K562 (cell line): ENCODE measurements at regions not wholly inside any gene's neighbourhood (a gene's known extent, or its start where the extent isn't known, plus 50 kb on each side); places are given as distances from the start of the nearest gene placed in this dataset.

ENCODE experiments used
- ATAC-seq: fragments of 200-7000 bp; cut with Tn5 transposase; 3 replicates; pipeline ENCODE4 v1.9.1; 2020; ENCODE audit warnings: moderate library complexity
- BruUV-seq: library from RNA; stranded (reverse); fragments of 400-500 nt; replicated peaks from 2 replicates; lab custom pipeline; 2021; lab: Mats Ljungman, UMichigan
- CTCF ChIA-PET: fragments of 300-600 bp; formaldehyde crosslinking; extraction: SDS; loops from one replicate; lab custom pipeline; 2021; ENCODE audit warnings: low intra/inter-chr PET ratio; lab: Yijun Ruan, JAX
- POLR2A ChIA-PET: fragments of 300-600, 350-650 bp; sonication (Branson Sonifier 250); formaldehyde crosslinking; extraction: SDS; loops from one replicate; lab custom pipeline; 2021; ENCODE audit warnings: antibody characterized with exemption, inconsistent platforms; lab: Yijun Ruan, JAX
- DNase-seq, 4 experiments: peaks; one replicate each; pipeline versions ENCODE4 v3.0.0 to v3.0.0-alpha.2; 2011 to 2018; ENCODE audit warnings: low spot score in 3 of 4, mixed read lengths in 3 of 4; ENCODE audit errors: extremely low read depth in 1 of 4
- FAIRE-seq: peaks from 2 replicates; lab custom pipeline; 2011; peaks lifted over from hg19 to GRCh38; lab: Jason Lieb, UNC
- H2AFZ ChIP-seq: 2 replicates; pipeline ENCODE4 v1.6.0; 2011; ENCODE audit warnings: low read depth, low read length, control low read depth, inconsistent platforms
- H3K27ac ChIP-seq: fragments of 200-600 bp; 3 replicates; pipeline ENCODE4 v1.8.0; 2011; ENCODE audit warnings: low read depth, mild to moderate bottlenecking, control low read depth, inconsistent platforms, low read length, moderate library complexity, mixed read lengths; ENCODE audit errors: extremely low read depth
- H3K27me3 ChIP-seq, 2 experiments: fragments of 300-600 bp in 1 of 2; 2 replicates in 1 of 2; 3 replicates in 1 of 2; pipeline versions ENCODE4 v1.6.0 to v1.8.0; 2011; ENCODE audit warnings: inconsistent platforms in 2 of 2, low read length in 2 of 2, mild to moderate bottlenecking in 1 of 2, mixed read lengths in 1 of 2, moderate library complexity in 1 of 2; ENCODE audit not compliant: control insufficient read depth in 2 of 2, insufficient read depth in 2 of 2
- H3K36me3 ChIP-seq: fragments of 300-600 bp; 3 replicates; pipeline ENCODE4 v1.8.0; 2011; ENCODE audit warnings: mild to moderate bottlenecking, low read length, inconsistent platforms; ENCODE audit not compliant: control insufficient read depth, insufficient read depth
- H3K4me1 ChIP-seq, 2 experiments: fragments of 200-600 bp in 1 of 2; replicated peaks in 1 of 2; 2 replicates in 1 of 2; 3 replicates in 1 of 2; pipeline versions ENCODE4 v1.5.1 to v1.8.0; 2011; ENCODE audit warnings: inconsistent platforms in 2 of 2, low read length in 2 of 2, mild to moderate bottlenecking in 1 of 2, mixed read lengths in 1 of 2, moderate library complexity in 1 of 2; ENCODE audit not compliant: control insufficient read depth in 2 of 2, insufficient read depth in 2 of 2
- H3K4me2 ChIP-seq: 2 replicates; pipeline ENCODE4 v1.6.1; 2011; ENCODE audit warnings: low read length, control low read depth, inconsistent platforms, mixed read lengths; ENCODE audit not compliant: insufficient read depth
- H3K4me3 ChIP-seq: fragments of 200-600 bp; sonication (generic), shearing (Covaris generic); 2 replicates; pipeline ENCODE4 v1.5.1; 2016; ENCODE audit warnings: control low read depth, inconsistent platforms
- H3K79me2 ChIP-seq: fragments of 200-600 bp; 3 replicates; pipeline ENCODE4 v1.8.0; 2011; ENCODE audit warnings: low read length, inconsistent platforms; ENCODE audit not compliant: control insufficient read depth, insufficient read depth
- H3K9ac ChIP-seq, 2 experiments: 2 replicates each; pipeline versions ENCODE4 v1.6.0 to v1.6.1; 2011; ENCODE audit warnings: low read depth in 2 of 2, low read length in 2 of 2, control low read depth in 1 of 2, inconsistent platforms in 1 of 2, mild to moderate bottlenecking in 1 of 2, mixed read lengths in 1 of 2; ENCODE audit not compliant: insufficient read depth in 1 of 2
- H3K9me1 ChIP-seq: one replicate; pipeline ENCODE4 v1.6.0; 2011; ENCODE audit warnings: inconsistent platforms, mild to moderate bottlenecking, low read length, moderate library complexity; ENCODE audit not compliant: control insufficient read depth, insufficient read depth
- H3K9me3 ChIP-seq: replicated peaks from 2 replicates; pipeline ENCODE4 v1.5.1; 2011; ENCODE audit warnings: low read depth, low read length, inconsistent platforms; ENCODE audit not compliant: control insufficient read depth, insufficient read depth
- H4K20me1 ChIP-seq: replicated peaks from 2 replicates; pipeline ENCODE4 v1.6.1; 2011; ENCODE audit warnings: low read length, inconsistent platforms, mixed read lengths; ENCODE audit not compliant: control insufficient read depth, insufficient read depth
- BCL6 ChIP-seq: fragments of 250-450 bp; sonication (Bioruptor Pico); IDR thresholded peaks from 2 replicates; pipeline ENCODE4 v1.4.0; 2020
- CEBPG ChIP-seq, 3 experiments: fragments of 200-800 bp in 1 of 3; sonication (Bioruptor generic) in 1 of 3; sonication (generic) in 1 of 3; formaldehyde crosslinking in 1 of 3; IDR thresholded peaks in 2 of 3; conservative IDR thresholded peaks in 1 of 3; 2 replicates each; pipeline versions ENCODE4 v1.6.1 to v1.8.0; 2016 to 2022; ENCODE audit warnings: missing compliant biosample characterization in 2 of 3, missing genetic modification characterization in 2 of 3, mild to moderate bottlenecking in 1 of 3, missing genetic modification reagents in 1 of 3
- CHD1 ChIP-seq: fragments of 200-600 bp; sonication (generic); IDR thresholded peaks from one replicate; pipeline ENCODE4 v1.6.1; 2012; ENCODE audit warnings: mild to moderate bottlenecking, moderate library complexity, low read length, inconsistent platforms
- ETV1 ChIP-seq: fragments of 450-650 bp; conservative IDR thresholded peaks from 2 replicates; pipeline ENCODE4 v1.6.1; 2016; ENCODE audit warnings: missing genetic modification characterization, control low read depth, low read depth, missing compliant biosample characterization
- NCOA4 ChIP-seq: fragments of 450-650 bp; IDR thresholded peaks from 2 replicates; pipeline ENCODE4 v1.6.1; 2018; ENCODE audit warnings: mild to moderate bottlenecking; ENCODE audit not compliant: partially characterized antibody
- SUPT5H ChIP-seq: fragments of 450-650 bp; IDR thresholded peaks from 2 replicates; pipeline ENCODE4 v1.6.1; 2016
- ZNF212 ChIP-seq: fragments of 450-650 bp; formaldehyde crosslinking; IDR thresholded peaks from 2 replicates; pipeline ENCODE4 v1.4.0; 2020; ENCODE audit warnings: mild to moderate bottlenecking
- WGBS: fragments of 100-300 bp; shearing (Covaris generic); methylation state at CpG from one replicate; pipeline ENCODE4 v1.1.6; 2016; ENCODE audit warnings: low coverage, mixed read lengths; ENCODE audit not compliant: insufficient coverage; ENCODE audit errors: missing lambda C conversion rate; 5-methylcytosine and 5-hydroxymethylcytosine counted together
- in situ Hi-C: fragments of 300-500 bp; cut with MboI; formaldehyde crosslinking; loops from 4 replicates; pipeline ENCODE4 v1.15.0; 2018; ENCODE audit warnings: inconsistent platforms, mixed read lengths
- intact Hi-C: fragments of 100-400 bp; cut with micrococcal nuclease; formaldehyde crosslinking; loops from 2 replicates; pipeline ENCODE4 v1.14.2; 2022
- TF ChIP-seq, protein P1 (sequence below): fragments of 450-650 bp; IDR thresholded peaks from 2 replicates; pipeline ENCODE4 v1.6.1; 2017; ENCODE audit warnings: antibody characterized with exemption
- TF ChIP-seq, protein P2 (sequence below), 3 experiments: fragments of 200-800 bp in 1 of 3; sonication (Bioruptor generic) in 1 of 3; sonication (generic) in 1 of 3; formaldehyde crosslinking in 1 of 3; IDR thresholded peaks; 2 replicates each; pipeline versions ENCODE4 v1.6.1 to v1.8.0; 2016 to 2022; ENCODE audit warnings: mild to moderate bottlenecking in 2 of 3, missing compliant biosample characterization in 2 of 3, missing genetic modification characterization in 2 of 3, missing genetic modification reagents in 1 of 3
- TF ChIP-seq, protein P3 (sequence below): sonication (generic); formaldehyde crosslinking; IDR thresholded peaks from 2 replicates; pipeline ENCODE4 v1.8.1; 2022; ENCODE audit warnings: missing genetic modification reagents

DNA sequence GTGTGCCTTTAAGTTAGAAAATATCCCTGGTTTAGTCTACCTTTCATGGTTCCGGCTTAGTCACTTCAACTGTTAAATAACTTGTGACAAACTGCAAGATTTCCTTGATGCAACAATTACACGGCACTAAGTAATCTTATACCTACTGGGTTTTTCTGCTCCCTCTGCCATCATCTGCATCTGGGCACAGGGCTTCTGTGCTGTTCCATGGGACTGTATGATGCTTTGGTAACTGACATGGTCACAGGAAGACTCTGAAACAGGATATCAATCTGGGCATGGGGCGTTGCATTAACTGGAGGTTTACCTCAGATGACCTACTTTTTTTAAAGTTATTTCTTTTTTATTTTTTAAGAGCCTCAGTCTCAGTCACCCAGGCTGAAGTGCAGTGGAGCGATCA is 365.4 kb downstream of the SS18 start:
- H3K4me2 ChIP-seq: no peak overlapping the region
- 3% methylated on average over 4 of the region's 4 CpGs for WGBS
- no peak for TF ChIP-seq SUPT5H
- TF ChIP-seq CHD1: no peak
- no peak for TF ChIP-seq BCL6 (CRISPR knock-in tag)
- no peak for TF ChIP-seq ETV1 (tag)
- TF ChIP-seq, protein P1, sequence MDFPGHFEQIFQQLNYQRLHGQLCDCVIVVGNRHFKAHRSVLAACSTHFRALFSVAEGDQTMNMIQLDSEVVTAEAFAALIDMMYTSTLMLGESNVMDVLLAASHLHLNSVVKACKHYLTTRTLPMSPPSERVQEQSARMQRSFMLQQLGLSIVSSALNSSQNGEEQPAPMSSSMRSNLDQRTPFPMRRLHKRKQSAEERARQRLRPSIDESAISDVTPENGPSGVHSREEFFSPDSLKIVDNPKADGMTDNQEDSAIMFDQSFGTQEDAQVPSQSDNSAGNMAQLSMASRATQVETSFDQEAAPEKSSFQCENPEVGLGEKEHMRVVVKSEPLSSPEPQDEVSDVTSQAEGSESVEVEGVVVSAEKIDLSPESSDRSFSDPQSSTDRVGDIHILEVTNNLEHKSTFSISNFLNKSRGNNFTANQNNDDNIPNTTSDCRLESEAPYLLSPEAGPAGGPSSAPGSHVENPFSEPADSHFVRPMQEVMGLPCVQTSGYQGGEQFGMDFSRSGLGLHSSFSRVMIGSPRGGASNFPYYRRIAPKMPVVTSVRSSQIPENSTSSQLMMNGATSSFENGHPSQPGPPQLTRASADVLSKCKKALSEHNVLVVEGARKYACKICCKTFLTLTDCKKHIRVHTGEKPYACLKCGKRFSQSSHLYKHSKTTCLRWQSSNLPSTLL: no peak
- no peaks in the 10 kb centered on the region for H3K9me1 ChIP-seq
- no peaks in the 10 kb centered on the region for H4K20me1 ChIP-seq
- H2AFZ ChIP-seq: no peak overlapping the region
- ATAC-seq (no peak), DNase-seq (no peak), FAIRE-seq (no peak)
- no TSS peak for BruUV-seq
- intact Hi-C loops: no loop called here
- in situ Hi-C loops: no loop called here
- POLR2A ChIA-PET: no interaction called here
- no peaks in the 10 kb centered on the region for H3K36me3 ChIP-seq
- H3K27ac ChIP-seq: no peak overlapping the region
- H3K4me3 ChIP-seq: no peak overlapping the region
- no peaks in the 10 kb centered on the region; a peak in 1 of 5 replicates for H3K27me3 ChIP-seq
- no peaks in the 10 kb centered on the region for H3K4me1 ChIP-seq
- H3K9ac ChIP-seq: no peak overlapping the region
- no peaks in the 10 kb centered on the region for H3K79me2 ChIP-seq
- CTCF ChIA-PET: no interaction called here
- H3K9me3 ChIP-seq: no peaks in the 10 kb centered on the region

DNA sequence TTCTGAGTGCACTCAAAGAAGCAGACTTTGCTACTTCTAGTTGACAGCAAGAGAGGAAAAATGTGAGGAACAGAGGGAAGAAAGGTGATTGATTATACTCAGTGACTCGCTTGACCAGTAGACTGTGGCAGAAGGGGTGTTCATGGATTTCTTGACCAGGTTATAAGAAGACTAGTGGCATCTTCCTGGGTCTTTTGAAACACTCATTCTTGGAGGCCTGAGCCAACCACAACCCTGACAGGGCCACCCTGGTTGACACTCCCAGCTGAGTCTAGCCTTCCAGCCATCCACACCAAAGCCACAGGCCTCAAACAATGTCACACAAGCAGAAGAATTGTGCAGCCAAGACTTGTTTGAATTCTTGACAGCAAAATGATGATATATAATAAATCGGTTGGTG is 366.3 kb downstream of the SS18 start:
- H3K79me2 ChIP-seq: no peaks in the 10 kb centered on the region
- no peaks in the 10 kb centered on the region for H4K20me1 ChIP-seq
- DNase-seq (no peak), FAIRE-seq (no peak), ATAC-seq (no peak)
- POLR2A ChIA-PET: no interaction called here
- WGBS: 0% methylated on average over 2 of the region's 2 CpGs
- H3K36me3 ChIP-seq: no peaks in the 10 kb centered on the region
- no peaks in the 10 kb centered on the region; a peak in 1 of 5 replicates for H3K27me3 ChIP-seq
- in situ Hi-C loops: no loop called here
- no peak overlapping the region for H3K4me3 ChIP-seq
- TF ChIP-seq ZNF212 (CRISPR knock-in tag) (no peak), NCOA4 (no peak), CEBPG (CRISPR knock-in tag; IDR thresholded peaks at IDR 0.05) (no peak), CEBPG (tag; conservative IDR thresholded peaks at IDR 0.05 in 1 of 2, IDR thresholded peaks at IDR 0.05 in 1 of 2) (no peak), CHD1 (no peak)
- TF ChIP-seq, protein P2, sequence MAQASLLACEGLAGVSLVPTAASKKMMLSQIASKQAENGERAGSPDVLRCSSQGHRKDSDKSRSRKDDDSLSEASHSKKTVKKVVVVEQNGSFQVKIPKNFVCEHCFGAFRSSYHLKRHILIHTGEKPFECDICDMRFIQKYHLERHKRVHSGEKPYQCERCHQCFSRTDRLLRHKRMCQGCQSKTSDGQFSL (CRISPR knock-in tag; IDR thresholded peaks at IDR 0.05): no peak
- TF ChIP-seq, protein P2 (tag; IDR thresholded peaks at IDR 0.05): no peak
- TF ChIP-seq, protein P3, sequence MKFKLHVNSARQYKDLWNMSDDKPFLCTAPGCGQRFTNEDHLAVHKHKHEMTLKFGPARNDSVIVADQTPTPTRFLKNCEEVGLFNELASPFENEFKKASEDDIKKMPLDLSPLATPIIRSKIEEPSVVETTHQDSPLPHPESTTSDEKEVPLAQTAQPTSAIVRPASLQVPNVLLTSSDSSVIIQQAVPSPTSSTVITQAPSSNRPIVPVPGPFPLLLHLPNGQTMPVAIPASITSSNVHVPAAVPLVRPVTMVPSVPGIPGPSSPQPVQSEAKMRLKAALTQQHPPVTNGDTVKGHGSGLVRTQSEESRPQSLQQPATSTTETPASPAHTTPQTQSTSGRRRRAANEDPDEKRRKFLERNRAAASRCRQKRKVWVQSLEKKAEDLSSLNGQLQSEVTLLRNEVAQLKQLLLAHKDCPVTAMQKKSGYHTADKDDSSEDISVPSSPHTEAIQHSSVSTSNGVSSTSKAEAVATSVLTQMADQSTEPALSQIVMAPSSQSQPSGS (CRISPR knock-in tag): no peak
- H2AFZ ChIP-seq: no peak overlapping the region
- no peak overlapping the region for H3K4me2 ChIP-seq
- no peaks in the 10 kb centered on the region for H3K4me1 ChIP-seq
- intact Hi-C loops: no loop called here
- no peaks in the 10 kb centered on the region for H3K9me3 ChIP-seq
- no TSS peak for BruUV-seq
- H3K9me1 ChIP-seq: no peaks in the 10 kb centered on the region
- H3K27ac ChIP-seq: no peak overlapping the region
- no peak overlapping the region for H3K9ac ChIP-seq
- CTCF ChIA-PET: no interaction called here
